IMR-90 (cell line): ENCODE measurements at regions not wholly inside any gene's neighbourhood (a gene's known extent, or its start where the extent isn't known, plus 50 kb on each side); places are given as distances from the start of the nearest gene placed in this dataset.

Experiments
- ATAC-seq: fragments of 200-7000 bp; cut with Tn5 transposase; 2 replicates; pipeline ENCODE4 v1.9.1; 2020; ENCODE audit warnings: low read depth, mild to moderate bottlenecking, moderate library complexity
- BruUV-seq: library from RNA; stranded (reverse); fragments of 400-500 nt; replicated peaks from 2 replicates; lab custom pipeline; 2021; lab: Mats Ljungman, UMichigan
- CTCF ChIA-PET: fragments of 300-600 bp; formaldehyde crosslinking; extraction: SDS; loops from one replicate; lab custom pipeline; 2021; ENCODE audit warnings: antibody characterized with exemption; lab: Yijun Ruan, JAX
- POLR2A ChIA-PET: fragments of 300-600 bp; sonication (Branson Sonifier 250); formaldehyde crosslinking; loops from one replicate; lab custom pipeline; 2022; ENCODE audit warnings: antibody characterized with exemption; ENCODE audit not compliant: unreplicated experiment; lab: Charles Lee
- DNase-seq: peaks from one replicate; pipeline ENCODE4 v3.0.0; 2013
- H2AFZ ChIP-seq: replicated peaks from 2 replicates; pipeline ENCODE3; 2013; ENCODE audit warnings: low read length, mild to moderate bottlenecking; ENCODE audit not compliant: poor library complexity
- H2AK5ac ChIP-seq: 2 replicates; pipeline ENCODE4 v1.6.1; 2013; ENCODE audit warnings: low read depth, low read length, inconsistent platforms
- H2AK9ac ChIP-seq: replicated peaks from 2 replicates; pipeline ENCODE3; 2013; ENCODE audit warnings: mild to moderate bottlenecking, low read depth, low read length, moderate library complexity; ENCODE audit not compliant: poor library complexity
- H2BK120ac ChIP-seq: 2 replicates; pipeline ENCODE4 v1.6.1; 2013; ENCODE audit warnings: low read depth, low read length, inconsistent platforms
- H2BK15ac ChIP-seq: 3 replicates; pipeline ENCODE4 v1.6.1; 2013; ENCODE audit warnings: low read depth, low read length, inconsistent platforms
- H2BK20ac ChIP-seq: 2 replicates; pipeline ENCODE4 v1.6.1; 2013; ENCODE audit warnings: low read depth, mild to moderate bottlenecking, inconsistent platforms, low read length, moderate library complexity
- H2BK5ac ChIP-seq: 2 replicates; pipeline ENCODE4 v1.6.1; 2013; ENCODE audit warnings: mild to moderate bottlenecking, low read depth, low read length, inconsistent platforms; ENCODE audit not compliant: poor library complexity, severe bottlenecking
- H3K14ac ChIP-seq: replicated peaks from 2 replicates; pipeline ENCODE4 v1.6.1; 2013; ENCODE audit warnings: low read depth, low read length, inconsistent platforms
- H3K18ac ChIP-seq: 2 replicates; pipeline ENCODE4 v1.6.1; 2013; ENCODE audit warnings: low read depth, low read length, control low read depth
- H3K23ac ChIP-seq: 2 replicates; pipeline ENCODE4 v1.6.1; 2013; ENCODE audit warnings: low read depth, low read length, inconsistent platforms
- H3K27ac ChIP-seq: 2 replicates; pipeline ENCODE4 v1.5.1; 2013; ENCODE audit warnings: mild to moderate bottlenecking, control low read depth, low read length; ENCODE audit not compliant: insufficient read depth
- H3K27me3 ChIP-seq: 2 replicates; pipeline ENCODE4 v1.6.1; 2013; ENCODE audit warnings: low read length; ENCODE audit not compliant: control insufficient read depth, insufficient read depth
- H3K36me3 ChIP-seq: 2 replicates; pipeline ENCODE4 v1.6.1; 2013; ENCODE audit warnings: low read length, mixed read lengths; ENCODE audit not compliant: control insufficient read depth, insufficient read depth
- H3K4ac ChIP-seq: 2 replicates; pipeline ENCODE4 v1.6.1; 2013; ENCODE audit warnings: low read depth, low read length, inconsistent platforms
- H3K4me1 ChIP-seq: 2 replicates; pipeline ENCODE4 v1.6.1; 2013; ENCODE audit warnings: low read length, mixed read lengths; ENCODE audit not compliant: control insufficient read depth, insufficient read depth
- H3K4me2 ChIP-seq: 2 replicates; pipeline ENCODE4 v1.6.1; 2013; ENCODE audit warnings: low read depth, mild to moderate bottlenecking, control low read depth, low read length, moderate library complexity
- H3K4me3 ChIP-seq: 2 replicates; pipeline ENCODE4 v1.5.1; 2013; ENCODE audit warnings: low read depth, mild to moderate bottlenecking, control low read depth, low read length, moderate library complexity; ENCODE audit not compliant: insufficient read depth
- H3K56ac ChIP-seq: 2 replicates; pipeline ENCODE4 v1.6.1; 2013; ENCODE audit warnings: low read length, inconsistent platforms; ENCODE audit not compliant: insufficient read depth; ENCODE audit errors: extremely low read depth
- H3K79me1 ChIP-seq, 2 experiments: 2 replicates each; pipeline ENCODE4 v1.6.1; 2013; ENCODE audit warnings: low read length in 2 of 2, inconsistent platforms in 1 of 2, low read depth in 1 of 2
- H3K9ac ChIP-seq: 2 replicates; pipeline ENCODE4 v1.6.1; 2013; ENCODE audit warnings: low read depth, low read length, control low read depth
- H3K9me1 ChIP-seq: 2 replicates; pipeline ENCODE4 v1.6.1; 2013; ENCODE audit warnings: low read length, inconsistent platforms; ENCODE audit not compliant: insufficient read depth
- H3K9me3 ChIP-seq: 2 replicates; pipeline ENCODE4 v1.6.1; 2013; ENCODE audit warnings: low read length; ENCODE audit not compliant: control insufficient read depth, insufficient read depth
- H4K20me1 ChIP-seq: 2 replicates; pipeline ENCODE4 v1.6.1; 2013; ENCODE audit warnings: low read length, inconsistent platforms; ENCODE audit not compliant: insufficient read depth
- H4K5ac ChIP-seq: 2 replicates; pipeline ENCODE4 v1.6.1; 2013; ENCODE audit warnings: mild to moderate bottlenecking, low read depth, low read length, control low read depth
- H4K8ac ChIP-seq, 2 experiments: 2 replicates each; pipeline ENCODE4 v1.6.1; 2013; ENCODE audit warnings: low read depth in 2 of 2, low read length in 2 of 2, control low read depth in 1 of 2, inconsistent platforms in 1 of 2
- H4K91ac ChIP-seq: 2 replicates; pipeline ENCODE4 v1.6.1; 2013; ENCODE audit warnings: low read depth, low read length, inconsistent platforms; ENCODE audit not compliant: insufficient read depth
- BHLHE40 ChIP-seq: fragments of 150-350 bp; IDR thresholded peaks from 2 replicates; pipeline ENCODE4 v1.6.1; 2016; ENCODE audit warnings: mild to moderate bottlenecking, low read depth, low read length
- CEBPB ChIP-seq: IDR thresholded peaks from 2 replicates; pipeline ENCODE4 v1.6.1; 2012; ENCODE audit warnings: low read depth, low read length, improper control_type of control experiment
- CHD1 ChIP-seq: IDR thresholded peaks from 2 replicates; pipeline ENCODE4 v1.6.1; 2012; ENCODE audit warnings: low read depth, low read length, improper control_type of control experiment
- CTCF ChIP-seq: conservative IDR thresholded peaks from 2 replicates; pipeline ENCODE4 v1.5.1; 2012; ENCODE audit warnings: mild to moderate bottlenecking, low read depth, low read length, improper control_type of control experiment
- ELK1 ChIP-seq: fragments of 150-350 bp; IDR thresholded peaks from 2 replicates; pipeline ENCODE4 v1.6.1; 2016; ENCODE audit warnings: low read depth, mild to moderate bottlenecking, low read length, moderate library complexity, borderline replicate concordance
- FOS ChIP-seq: fragments of 150-350 bp; IDR thresholded peaks from 2 replicates; pipeline ENCODE4 v1.6.1; 2016; ENCODE audit warnings: low read depth, low read length
- MAFK ChIP-seq: IDR thresholded peaks from 2 replicates; pipeline ENCODE4 v1.6.1; 2012; ENCODE audit warnings: low read depth, low read length, improper control_type of control experiment
- MAZ ChIP-seq: IDR thresholded peaks from 2 replicates; pipeline ENCODE4 v1.6.1; 2012; ENCODE audit warnings: low read depth, mild to moderate bottlenecking, low read length, improper control_type of control experiment, moderate library complexity, borderline replicate concordance
- MXI1 ChIP-seq: IDR thresholded peaks from 2 replicates; pipeline ENCODE4 v1.6.1; 2012; ENCODE audit warnings: low read depth, mild to moderate bottlenecking, low read length, moderate library complexity, borderline replicate concordance
- POLR2A ChIP-seq: IDR thresholded peaks from 2 replicates; pipeline ENCODE4 v1.6.1; 2012; ENCODE audit warnings: mild to moderate bottlenecking, low read depth, low read length
- RAD21 ChIP-seq: IDR thresholded peaks from 2 replicates; pipeline ENCODE4 v1.6.1; 2012; ENCODE audit warnings: low read length, improper control_type of control experiment
- RCOR1 ChIP-seq: IDR thresholded peaks from 2 replicates; pipeline ENCODE4 v1.6.1; 2012; ENCODE audit warnings: mild to moderate bottlenecking, low read length, improper control_type of control experiment; ENCODE audit not compliant: insufficient replicate concordance
- RFX5 ChIP-seq: IDR thresholded peaks from 2 replicates; pipeline ENCODE4 v1.8.0; 2012; ENCODE audit warnings: low read depth, mild to moderate bottlenecking, low read length, moderate library complexity
- SMC3 ChIP-seq: fragments of 150-350 bp; IDR thresholded peaks from 2 replicates; pipeline ENCODE4 v1.6.1; 2016; ENCODE audit warnings: low read depth, mild to moderate bottlenecking, antibody characterized with exemption, low read length, moderate library complexity
- USF2 ChIP-seq: fragments of 150-350 bp; IDR thresholded peaks from 2 replicates; pipeline ENCODE4 v1.6.1; 2017; ENCODE audit warnings: mild to moderate bottlenecking, antibody characterized with exemption, low read length, low read depth
- WGBS, 2 experiments: methylation state at CpG; one replicate each; pipeline versions ENCODE4 v1.1.5 to v1.1.7; 2013; ENCODE audit warnings: missing lambda C conversion rate in 2 of 2; ENCODE audit not compliant: insufficient read length in 1 of 2; ENCODE audit errors: extremely low coverage in 2 of 2; 5-methylcytosine and 5-hydroxymethylcytosine counted together
- dilution Hi-C: fragments of 300-500 bp; cut with HindIII; formaldehyde crosslinking; loops from one replicate; pipeline ENCODE4 v1.14.3; 2018; ENCODE audit warnings: low sequenced_read_pairs; ENCODE audit not compliant: unreplicated experiment
- in situ Hi-C: fragments of 300-500 bp; cut with MboI; formaldehyde crosslinking; loops from 3 replicates; pipeline ENCODE4 v1.14.3; 2019; ENCODE audit warnings: low sequenced_read_pairs, inconsistent platforms, mixed read lengths
- intact Hi-C: fragments of 100-400 bp; cut with micrococcal nuclease; formaldehyde crosslinking; loops from 2 replicates; pipeline ENCODE4 v1.10.0; 2022

GRCh38 chr5:61965069-61965468 is 340.9 kb upstream of the KIF2A start:
- H3K36me3 ChIP-seq: no peaks in the 10 kb centered on the region
- dilution Hi-C loops: no loop called here
- H4K8ac ChIP-seq: no peak overlapping the region
- ChIA-PET CTCF (no interaction called here), POLR2A (no interaction called here)
- no peaks in the 10 kb centered on the region for H3K79me1 ChIP-seq
- H3K4me3 ChIP-seq: no peak overlapping the region
- no peak overlapping the region for H3K18ac ChIP-seq
- no peak overlapping the region for H3K56ac ChIP-seq
- no peak overlapping the region for H2AK9ac ChIP-seq
- no peak overlapping the region for H4K91ac ChIP-seq
- H2BK120ac ChIP-seq: no peak overlapping the region
- no peak overlapping the region for H2AFZ ChIP-seq
- WGBS, 2 experiments: no CpG with 5 or more reads among the region's 1 CpG
- TF ChIP-seq MAFK (no peak), MAZ (no peak), CHD1 (no peak), POLR2A (no peak), USF2 (no peak), MXI1 (no peak), CTCF (no peak), BHLHE40 (no peak), ELK1 (no peak), RAD21 (no peak), SMC3 (no peak), RFX5 (no peak), CEBPB (no peak), RCOR1 (no peak), FOS (no peak)
- H3K4me1 ChIP-seq: no peaks in the 10 kb centered on the region
- no peak overlapping the region for H3K27ac ChIP-seq
- no peak overlapping the region for H3K4ac ChIP-seq
- H3K23ac ChIP-seq: no peak overlapping the region
- H3K9ac ChIP-seq: no peak overlapping the region
- no peak overlapping the region for H2BK5ac ChIP-seq
- no peak for DNase-seq
- H2BK20ac ChIP-seq: no peak overlapping the region
- H3K4me2 ChIP-seq: no peak overlapping the region
- intact Hi-C loops: no loop called here
- H2BK15ac ChIP-seq: no peak overlapping the region
- H4K20me1 ChIP-seq: no peaks in the 10 kb centered on the region
- H3K9me3 ChIP-seq: no peaks in the 10 kb centered on the region
- ATAC-seq: no peak
- BruUV-seq: no TSS peak
- no peak overlapping the region for H2AK5ac ChIP-seq
- no peaks in the 10 kb centered on the region for H3K27me3 ChIP-seq
- in situ Hi-C loops: no loop called here
- H3K14ac ChIP-seq: no peak overlapping the region
- H4K5ac ChIP-seq: no peak overlapping the region
- H3K9me1 ChIP-seq: no peaks in the 10 kb centered on the region
